ENCODE measurements at regions not wholly inside any gene's neighbourhood (a gene's known extent, or its start where the extent isn't known, plus 50 kb on each side); places are given as distances from the start of the nearest gene placed in this dataset.
"Not testable (repeated sequence)": the region's sequence is repeated elsewhere in the genome, so short reads cannot be mapped to it uniquely, and the experiment has no call there.

DNA sequence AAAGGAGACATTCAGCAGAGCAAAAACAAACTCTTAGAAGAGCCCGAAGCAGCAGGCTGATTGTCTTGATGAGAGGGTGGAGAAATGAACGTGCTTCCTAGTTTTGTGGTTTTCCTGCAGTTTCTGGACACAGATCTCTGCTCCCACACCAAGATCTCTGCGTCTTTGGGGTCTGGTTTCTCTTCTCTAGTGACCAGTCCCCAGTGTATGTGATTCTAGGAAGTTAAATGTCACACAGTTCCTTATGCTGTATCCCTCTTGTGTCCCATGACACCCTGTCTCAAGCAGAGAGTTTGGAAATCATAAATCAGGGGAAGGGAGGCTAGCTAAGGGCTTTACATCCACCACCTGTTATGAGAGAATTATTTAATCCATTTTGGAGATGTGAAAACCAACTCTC is 55.4 kb upstream of the KLF14 start:
- no peak for DNase-seq (ENCODE audit: low read depth)

DNA sequence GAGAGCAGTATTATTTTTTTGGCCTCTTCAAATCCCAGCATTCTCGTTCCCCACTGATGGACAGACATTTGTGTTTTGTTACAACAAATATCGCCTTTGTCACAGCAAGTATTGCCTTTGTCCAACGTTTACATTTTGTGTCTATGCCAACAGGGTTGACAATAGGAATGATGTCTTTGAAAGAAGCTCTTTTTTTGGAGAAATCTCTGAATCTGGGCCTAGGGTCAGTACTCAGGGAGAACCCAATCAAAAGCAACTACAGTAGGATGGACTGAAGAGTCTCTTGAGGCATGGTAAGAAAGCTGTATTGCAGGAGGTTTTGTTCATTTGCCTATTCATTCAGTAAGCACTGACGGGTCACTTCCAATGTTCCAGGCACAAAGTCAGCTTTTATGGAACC is 57.7 kb upstream of the KLF14 start:
- no peak for DNase-seq (ENCODE audit: low read depth)

DNA sequence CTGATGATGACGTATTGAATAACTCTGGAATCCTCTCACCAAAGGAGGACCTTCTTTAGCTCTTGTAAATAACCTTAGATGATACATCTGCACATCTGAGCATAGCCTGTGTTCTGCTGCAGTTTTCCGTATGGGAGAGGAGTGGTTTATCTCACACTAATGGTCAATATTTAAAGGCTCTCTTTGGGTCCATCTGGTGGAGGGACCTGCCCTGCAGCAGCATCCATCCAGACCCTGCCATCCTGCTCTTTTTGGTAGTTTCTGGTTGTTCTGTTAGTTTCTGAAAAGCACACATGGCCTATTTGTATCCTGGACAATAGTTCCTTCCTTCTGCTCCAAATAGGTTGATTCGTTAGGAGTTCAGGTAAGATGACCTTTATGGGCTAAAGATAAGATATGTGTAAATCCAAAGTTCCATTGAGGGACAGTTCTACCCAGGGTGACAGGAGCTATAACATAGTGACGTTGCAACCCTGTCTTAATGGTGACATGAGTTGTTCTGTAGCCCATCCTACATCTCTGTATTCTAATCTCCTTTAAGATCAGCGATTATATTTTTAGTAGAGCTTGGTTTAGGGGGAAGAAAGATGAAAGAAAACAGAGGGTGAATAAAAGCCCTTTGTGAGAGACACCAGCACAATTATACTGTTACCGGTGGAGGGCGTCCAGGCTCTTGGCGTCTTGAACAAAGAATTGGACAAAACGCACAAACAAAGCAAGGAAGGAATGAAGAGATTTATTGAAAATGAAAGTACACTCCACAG is 60.0 kb upstream of the KLF14 start:
- peak; percentile 56 for DNase-seq (ENCODE audit: low read depth)

DNA sequence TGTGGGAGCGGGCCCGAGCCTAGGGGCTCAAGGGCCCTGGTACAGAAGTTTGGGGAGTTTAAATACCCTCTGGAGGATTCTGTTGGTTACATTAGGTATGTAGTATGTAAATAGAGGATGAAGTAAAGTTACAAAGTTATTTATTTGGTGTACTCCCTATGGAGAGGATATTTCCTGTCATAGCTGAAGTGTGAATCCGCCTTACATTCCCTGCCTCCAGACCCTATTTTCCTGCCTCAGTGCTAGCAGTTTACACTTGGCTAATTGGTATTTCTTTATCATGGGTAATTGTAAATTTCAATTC is 60.6 kb upstream of the KLF14 start:
- no peak for DNase-seq (ENCODE audit: low read depth)

DNA sequence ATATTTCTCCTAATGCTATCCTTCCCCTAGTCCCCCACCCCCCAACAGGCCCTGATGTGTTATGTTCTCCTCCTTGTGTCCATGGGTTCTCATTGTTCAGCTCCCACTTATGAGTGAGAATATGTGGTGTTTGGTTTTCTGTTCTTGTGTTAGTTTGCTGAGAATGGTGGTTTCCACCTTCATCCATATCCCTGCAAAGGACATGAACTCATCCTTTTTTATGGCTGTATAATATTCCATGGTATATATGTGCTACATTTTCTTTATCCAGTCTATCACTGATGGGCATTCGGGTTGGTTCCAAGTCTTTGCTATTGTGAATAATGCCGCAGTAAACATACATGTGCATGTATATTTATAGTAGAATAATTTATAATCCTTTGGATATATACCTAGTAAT is 62.4 kb upstream of the KLF14 start:
- not testable (repeated sequence) for DNase-seq (ENCODE audit: low read depth)

DNA sequence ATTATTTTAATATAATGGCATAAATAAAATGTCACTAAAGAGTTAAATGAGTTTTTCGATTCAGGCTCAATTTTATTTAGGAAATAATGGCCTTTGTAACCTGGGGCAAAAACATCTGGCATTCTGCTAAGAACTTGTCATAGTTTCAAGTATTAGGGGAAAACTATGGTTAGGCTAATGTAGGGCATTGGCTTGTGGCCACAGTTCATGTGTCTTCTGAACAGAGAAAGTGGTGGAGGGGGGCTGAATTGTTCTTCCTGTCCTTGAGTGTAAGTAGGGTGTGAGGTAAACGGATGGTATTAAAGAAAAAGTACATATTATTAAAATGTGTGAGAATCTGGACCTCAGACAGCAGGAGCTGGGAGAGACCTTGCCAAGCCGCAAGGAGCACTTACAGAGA is 69.1 kb upstream of the KLF14 start:
- DNase-seq (ENCODE audit: low read depth): no peak

DNA sequence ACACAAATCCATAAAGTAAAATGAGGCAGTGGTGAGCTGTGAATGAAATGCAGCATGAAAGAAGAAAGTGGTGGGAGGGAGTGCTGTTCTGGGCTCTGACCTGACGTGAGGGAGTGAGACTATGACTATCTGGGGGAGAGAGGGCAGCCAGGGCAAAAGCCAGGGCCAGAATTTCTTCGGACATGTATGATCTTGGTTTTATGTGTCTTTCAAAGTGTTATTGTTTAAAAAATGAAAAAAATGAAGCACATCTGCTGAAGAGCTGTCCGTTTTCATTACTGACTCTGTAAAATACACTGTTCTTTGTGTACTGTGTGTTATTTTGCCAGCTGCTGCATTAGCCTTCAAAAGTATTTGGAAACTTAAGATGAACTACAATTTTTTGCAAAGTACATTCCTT is 70.2 kb upstream of the KLF14 start:
- DNase-seq (ENCODE audit: low read depth): no peak

DNA sequence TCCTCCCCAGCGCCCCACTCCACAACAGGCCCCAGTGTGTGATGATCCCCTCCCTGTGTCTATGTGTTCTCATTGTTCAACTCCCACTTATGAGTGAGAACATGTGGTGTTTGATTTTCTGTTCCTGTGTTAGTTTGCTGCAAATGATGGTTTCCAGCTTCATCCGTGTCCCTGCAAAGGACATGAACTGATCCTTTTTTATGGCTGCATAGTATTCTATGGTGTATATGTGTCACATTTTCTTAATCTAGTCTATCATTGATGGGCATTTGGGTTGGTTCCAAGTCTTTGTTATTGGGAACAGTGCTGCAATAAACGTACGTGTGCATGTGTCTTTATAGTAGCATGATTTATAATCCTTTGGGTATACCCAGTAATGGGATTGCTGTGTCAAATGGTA is 78.8 kb upstream of the KLF14 start:
- not testable (repeated sequence) for DNase-seq (ENCODE audit: low read depth)

DNA sequence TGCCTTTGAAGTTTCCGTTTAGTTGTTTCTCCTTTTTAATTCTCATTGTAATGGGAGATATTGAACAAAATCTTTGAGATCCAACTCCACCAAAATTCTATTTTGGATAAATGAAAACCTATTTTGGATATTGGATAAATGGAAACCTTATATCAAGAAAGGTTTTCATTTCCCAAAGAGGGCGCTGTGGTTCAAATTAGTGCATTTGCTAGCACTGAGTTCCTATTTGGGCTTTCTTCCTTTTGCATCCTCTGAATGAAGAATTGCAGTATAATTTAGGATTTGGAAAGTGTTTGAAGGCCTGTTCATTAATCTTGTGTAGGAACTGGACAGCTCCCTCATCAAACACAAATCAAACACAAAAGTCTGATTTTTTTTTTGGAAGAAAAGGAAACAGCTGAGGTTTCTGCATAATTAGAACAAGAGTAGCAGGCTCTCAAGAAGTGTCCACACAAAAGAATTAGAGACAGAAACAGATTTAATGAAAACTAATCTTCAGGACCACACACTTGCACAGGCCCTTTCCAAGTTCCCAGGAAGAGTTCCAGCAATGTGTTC is 80.8 kb upstream of the KLF14 start:
- peak; percentile 47 for DNase-seq (ENCODE audit: low read depth)

DNA sequence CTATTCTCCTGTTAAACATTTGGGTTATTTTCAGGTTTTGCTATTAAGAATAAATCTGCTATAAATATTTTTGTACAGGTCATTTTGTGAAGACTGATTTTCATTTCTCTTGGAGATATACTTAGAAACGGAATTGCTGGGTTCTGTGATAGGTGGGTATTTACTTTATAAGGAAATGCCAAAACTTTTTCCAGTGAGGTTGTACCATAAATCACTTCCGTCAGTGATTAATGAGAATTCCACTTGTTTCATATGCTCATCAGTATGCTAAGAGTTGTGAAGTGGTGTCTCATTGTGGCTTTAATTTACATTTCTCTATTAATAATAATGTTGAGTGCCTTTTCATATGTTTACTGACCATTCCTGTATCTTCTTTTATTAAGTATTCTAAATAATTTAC is 84.0 kb upstream of the KLF14 start:
- DNase-seq (ENCODE audit: low read depth): no peak

DNA sequence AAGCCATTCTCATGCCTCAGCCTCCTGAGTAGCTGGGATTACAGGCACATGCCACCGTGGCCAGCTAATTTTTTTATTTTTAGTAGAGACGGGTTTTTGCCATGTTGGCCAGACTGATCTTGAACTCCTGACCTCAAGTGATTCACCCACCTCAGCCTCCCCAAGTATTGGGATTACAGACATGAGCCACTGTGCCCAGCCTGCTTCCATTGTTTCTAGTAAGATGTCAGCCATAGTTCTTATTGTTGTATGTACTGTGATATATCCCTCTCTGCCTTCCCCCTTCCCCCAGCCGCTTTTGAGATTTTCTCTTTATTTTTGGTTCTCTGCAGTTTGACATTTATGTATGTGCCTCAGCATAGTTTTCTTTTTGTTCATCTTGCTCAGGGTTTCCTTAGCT is 87.9 kb upstream of the KLF14 start:
- DNase-seq (ENCODE audit: low read depth): peak; percentile 26

DNA sequence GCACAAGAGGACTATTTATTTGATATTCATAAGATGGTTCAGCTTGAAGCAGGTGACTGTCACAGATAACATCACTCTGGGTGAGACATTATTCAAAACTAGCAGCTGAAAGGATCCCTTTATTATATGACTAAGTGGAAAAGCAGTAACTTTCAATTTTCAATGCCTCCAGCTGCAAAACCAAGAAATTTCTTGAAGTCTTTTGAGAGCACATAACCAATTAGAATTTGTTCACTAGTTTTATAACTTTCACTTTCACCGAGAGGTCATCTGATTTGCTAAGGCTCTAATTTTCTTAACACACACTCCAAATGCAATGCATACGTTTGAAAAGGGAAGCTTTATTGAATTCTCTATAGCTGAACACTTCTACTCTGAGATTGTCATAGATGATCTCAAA is 88.6 kb upstream of the KLF14 start:
- peak; percentile 58 for DNase-seq (ENCODE audit: low read depth)

DNA sequence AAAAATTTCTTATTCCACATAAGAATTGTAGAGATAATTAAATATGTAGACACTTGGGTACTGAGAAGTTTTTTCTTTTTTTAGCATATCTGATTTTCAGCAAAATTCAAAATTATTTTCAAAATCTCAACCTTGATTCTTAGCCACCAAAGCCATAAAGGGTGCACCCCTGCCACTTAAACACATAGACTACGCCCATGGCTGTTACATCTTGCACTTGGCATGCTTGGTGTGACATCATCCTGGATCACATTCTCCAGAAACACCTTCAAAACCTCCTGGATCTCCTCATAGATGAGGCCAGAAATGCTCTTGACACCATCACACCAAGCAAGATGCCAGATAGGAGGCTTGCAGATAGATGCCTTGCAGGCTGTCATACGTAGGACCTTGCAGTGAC is 89.1 kb upstream of the KLF14 start:
- DNase-seq (ENCODE audit: low read depth): no peak

DNA sequence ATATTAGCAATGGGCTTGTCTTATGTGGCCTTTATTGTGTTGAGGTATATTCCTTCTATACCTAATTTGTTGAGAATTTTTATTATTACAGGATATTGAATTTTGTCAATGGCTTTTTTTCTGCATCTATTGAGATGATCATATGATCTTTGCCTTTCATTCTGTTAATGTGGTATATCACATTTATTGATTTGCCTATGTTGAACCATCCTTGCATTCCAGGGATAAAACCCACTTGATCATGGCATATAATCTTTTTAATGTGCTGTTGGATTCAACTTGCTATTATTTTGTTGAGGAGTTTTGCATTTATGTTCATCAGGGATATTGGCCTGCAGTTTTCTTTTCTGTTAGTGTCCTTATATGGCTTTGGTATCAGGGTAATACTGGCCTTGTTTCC is 91.8 kb upstream of the KLF14 start:
- no peak for DNase-seq (ENCODE audit: low read depth)

DNA sequence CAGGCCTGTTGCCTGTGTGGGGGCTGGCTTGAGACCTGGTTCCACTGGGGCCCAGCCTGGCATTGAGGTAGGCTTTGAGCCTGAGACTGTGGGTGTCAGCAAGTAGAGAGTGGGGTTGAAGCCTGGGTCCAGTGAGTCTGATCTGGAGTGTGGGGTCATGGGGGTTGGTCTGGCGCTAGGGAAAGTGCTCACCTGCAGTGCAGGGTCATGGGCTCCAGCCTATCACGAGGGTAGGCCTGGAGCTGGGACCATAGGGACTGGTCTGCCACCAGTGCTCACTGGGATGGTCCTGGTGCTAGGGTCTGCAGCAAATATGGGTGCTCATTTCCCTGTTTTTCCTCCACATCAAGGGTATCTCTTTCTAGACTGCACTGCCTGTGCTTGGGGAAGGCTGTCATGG is 95.4 kb upstream of the KLF14 start:
- DNase-seq (ENCODE audit: low read depth): no peak

DNA sequence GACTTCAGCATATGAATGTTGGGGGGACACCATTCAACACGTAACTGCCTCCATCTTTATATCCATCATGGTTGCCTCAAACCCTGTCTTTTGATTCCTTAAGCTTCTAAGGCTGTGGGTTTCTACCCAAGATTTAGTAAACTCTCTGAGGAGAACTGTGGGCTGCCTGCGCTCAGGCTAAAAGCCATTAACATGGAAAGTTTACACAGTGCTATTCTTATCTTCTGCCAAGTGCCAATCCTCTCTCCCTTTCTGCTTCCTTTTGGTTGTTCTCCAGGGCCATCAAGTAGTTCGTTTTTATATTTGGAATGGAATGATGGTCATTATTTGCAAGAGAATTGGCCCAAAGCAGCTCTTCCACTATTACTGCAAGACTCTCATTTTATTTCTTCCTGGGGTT is 97.3 kb upstream of the KLF14 start:
- no peak for DNase-seq (ENCODE audit: low read depth)

DNA sequence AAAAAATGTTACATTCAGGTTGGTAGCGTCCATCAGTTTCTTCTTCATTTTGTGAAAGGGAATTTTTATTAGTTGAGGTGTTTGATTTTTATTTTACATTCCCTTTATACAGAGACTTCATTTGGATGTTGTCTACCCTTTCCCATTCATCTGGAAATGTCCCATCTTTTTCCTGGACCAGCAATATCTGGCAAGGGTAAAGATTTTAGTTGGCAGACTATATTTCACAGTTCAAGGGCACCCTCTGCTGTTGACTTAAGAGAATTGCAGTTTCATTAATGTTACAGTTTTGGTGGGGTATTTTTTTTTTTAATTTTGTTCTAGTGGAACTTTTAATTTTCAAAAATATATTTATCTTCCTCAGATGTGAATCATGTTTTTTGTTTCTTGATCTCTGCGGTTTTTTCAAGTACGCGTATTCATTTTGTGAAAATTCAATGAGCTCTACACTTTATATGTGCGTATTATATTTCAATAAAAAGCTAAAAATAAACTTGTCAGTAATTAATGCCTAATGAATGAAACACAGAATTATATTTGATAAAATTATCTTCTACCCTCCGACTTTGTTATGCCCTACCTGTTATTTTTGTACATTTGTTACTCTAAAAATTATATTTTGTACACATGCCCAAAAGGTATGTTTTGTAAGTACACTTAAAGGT is 97.9 kb upstream of the KLF14 start:
- DNase-seq (ENCODE audit: low read depth): no peak

DNA sequence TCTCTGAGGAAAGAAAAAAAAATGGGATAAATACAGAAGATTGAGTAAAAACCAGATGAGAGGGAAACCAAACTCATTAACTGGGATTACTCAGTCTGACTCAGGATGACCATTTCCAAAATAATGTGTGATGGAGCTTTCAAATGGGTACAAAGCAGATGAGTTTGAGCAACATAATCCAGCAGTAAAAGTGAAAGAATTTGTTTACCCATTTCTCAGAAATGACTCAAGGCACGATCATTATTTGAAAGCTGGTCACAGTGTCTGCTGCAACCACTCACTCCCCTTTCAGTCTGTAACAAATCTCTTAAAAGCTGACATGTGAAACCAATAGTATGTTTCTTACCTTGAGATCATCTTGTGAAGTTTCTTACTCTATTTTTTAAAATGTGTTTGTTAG is 104.7 kb upstream of the KLF14 start:
- peak; percentile 90 for DNase-seq (ENCODE audit: low read depth)

DNA sequence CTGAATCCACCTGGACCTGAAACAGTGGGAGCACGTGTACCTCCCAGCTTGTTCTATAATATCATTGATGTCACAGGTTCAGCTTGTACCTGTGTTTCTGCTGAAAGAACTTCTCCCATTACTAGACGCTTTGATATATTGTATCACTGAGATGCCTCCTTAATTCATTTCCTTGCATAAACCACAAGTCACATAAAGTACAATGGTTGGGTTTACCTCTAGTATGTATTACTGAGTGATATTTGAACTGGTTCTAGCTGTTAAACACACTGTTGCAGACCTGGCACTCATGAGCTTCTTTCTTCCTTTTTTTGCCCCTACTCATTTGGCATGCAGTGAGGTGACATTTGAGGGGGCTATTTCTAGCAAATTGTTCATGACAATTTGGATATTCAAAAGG is 106.6 kb upstream of the KLF14 start:
- DNase-seq (ENCODE audit: low read depth): no peak

DNA sequence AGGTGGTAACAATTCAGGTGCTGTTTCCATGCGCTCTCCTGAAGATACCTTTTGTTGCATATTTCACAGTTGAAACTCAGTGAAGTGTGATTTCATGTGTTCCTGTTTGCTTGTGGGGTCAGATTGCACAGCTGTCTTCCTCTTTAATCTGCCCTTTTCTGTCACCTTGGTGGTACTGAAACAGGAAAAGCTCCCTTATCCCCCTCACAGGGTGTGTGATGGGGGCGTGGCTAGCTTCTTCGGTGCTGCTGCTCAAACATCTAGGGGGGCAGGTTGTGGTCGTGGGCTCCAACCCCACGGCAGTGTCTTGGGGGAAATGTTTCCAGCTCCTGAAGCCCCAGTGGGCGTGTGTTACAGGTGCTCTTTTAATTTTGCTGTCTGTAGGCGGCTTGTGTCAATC is 107.4 kb upstream of the KLF14 start:
- no peak for DNase-seq (ENCODE audit: low read depth)

DNA sequence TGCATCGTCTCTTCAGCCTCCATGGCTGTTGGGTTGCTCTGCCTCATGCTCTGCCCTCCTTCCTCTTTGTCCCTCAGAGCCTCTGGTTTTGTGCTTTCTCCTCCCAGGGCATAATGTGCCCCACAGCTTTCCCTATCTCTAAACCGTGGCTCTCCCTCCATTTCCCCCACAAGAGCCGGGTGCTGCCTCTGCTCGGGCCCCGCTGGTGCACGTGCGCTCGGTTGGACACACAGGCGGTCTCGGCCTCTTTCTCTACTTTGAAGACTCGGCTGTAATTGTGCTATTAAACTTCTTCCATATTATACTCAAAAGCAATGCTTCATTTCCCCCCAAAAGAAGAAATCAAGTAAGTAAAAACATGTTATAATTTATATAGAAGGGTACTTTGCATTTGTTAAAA is 109.7 kb upstream of the KLF14 start:
- DNase-seq (ENCODE audit: low read depth): no peak

DNA sequence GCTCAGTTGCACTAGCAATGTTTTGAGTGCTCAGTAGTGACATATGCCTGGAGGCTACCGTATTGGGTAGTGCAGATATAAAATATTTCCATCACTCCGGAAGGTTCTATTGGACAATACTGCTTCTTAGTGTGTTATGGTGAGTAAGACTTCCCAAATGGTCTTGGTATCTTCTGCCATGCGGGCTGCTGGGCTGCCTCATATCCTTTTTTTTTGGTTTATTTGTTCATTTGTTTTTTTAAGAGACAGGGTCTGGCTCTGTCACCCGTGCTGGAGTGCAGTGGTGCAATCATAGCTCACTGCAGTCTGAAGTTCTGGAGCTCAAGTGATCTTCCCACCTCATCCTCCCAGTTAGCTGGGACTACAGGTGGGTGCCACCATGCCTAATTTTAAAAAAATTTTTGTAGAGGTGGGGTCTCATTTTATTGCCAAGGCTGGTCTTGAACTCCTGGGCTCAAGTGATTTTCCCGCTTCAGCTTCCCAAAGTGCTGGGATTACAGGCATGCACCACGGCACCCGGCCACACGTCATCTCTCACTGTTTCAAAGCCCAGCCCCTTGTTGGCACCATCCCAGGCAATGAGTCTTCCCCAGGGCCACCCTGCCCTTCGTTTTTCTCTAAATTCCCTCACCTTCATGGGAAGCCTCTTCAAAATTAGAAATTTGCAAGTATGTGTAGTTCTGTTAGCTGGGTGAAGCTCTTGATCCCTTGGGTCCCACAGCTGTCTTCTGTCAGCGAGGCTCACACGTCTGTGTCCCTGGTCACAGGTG is 111.0 kb upstream of the KLF14 start:
- peak; percentile 69 for DNase-seq (ENCODE audit: low read depth)

DNA sequence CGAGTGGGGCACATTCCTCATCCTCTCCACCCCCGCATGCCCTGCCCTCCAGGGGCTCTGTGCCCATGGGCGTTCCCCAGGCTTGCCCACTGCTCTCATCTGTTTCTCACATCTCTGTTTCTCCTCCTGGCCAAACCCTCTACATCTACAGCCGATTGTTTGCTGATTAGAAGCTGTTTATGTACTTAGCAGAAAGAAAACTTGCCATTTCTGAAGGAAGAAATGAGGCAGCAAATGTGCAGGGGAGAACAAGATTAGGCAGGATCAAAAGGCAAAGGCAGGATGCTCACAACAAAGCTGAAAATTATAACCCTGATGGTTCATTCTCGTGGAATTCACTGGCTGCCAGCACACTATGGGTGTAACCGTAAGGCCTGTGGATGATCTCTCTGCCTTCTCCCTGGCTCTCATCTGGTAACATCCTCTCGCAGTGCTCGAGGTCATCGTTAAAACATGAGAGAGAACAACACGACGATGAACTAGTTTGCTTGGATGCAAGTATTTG is 111.6 kb upstream of the KLF14 start:
- DNase-seq (ENCODE audit: low read depth): peak; percentile 92
